Epidermal melanocyte (primary cell): ENCODE measurements at regions not wholly inside any gene's neighbourhood (a gene's known extent, or its start where the extent isn't known, plus 50 kb on each side); places are given as distances from the start of the nearest gene placed in this dataset.

Experiments used
- DNase-seq: peaks from one replicate; pipeline ENCODE4 v3.0.0; 2011; ENCODE audit warnings: low spot score; ENCODE audit not compliant: insufficient read length

DNA sequence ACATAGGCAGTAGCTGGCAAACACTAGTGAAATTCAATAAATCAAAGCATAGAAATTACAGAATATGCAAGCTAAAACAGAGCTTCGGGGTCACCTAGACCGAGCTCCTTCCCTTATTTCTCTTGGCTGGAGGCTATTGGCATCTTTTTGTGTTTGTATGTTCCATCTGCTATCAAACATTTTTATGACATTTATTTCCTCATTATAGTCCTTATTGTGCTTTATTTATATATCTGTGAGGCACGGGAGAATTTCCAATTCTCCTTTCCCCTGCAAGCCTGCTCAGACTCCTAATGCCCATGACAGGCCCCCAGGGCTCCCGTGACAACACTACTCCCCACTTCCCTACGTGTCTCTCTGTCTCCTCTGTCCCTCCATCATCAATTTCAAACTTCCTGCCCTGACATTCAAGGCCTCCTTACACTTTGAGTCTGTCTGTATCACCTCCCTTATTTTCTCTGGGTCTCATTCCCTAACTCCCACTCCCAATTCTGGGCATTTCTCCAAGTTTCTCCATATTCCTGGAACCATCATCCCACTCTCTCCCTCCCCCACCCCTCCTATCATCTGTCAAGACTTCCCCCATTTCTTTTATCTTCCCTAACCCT lies 316.9 kb downstream of the OSR1 start:
- DNase-seq = no peak

GRCh38 chr2:19038071-19039015 lies 320.1 kb downstream of the OSR1 start:
- no peak for DNase-seq

GRCh38 chr2:19036091-19036490 lies 322.3 kb downstream of the OSR1 start:
- no peak for DNase-seq

DNA sequence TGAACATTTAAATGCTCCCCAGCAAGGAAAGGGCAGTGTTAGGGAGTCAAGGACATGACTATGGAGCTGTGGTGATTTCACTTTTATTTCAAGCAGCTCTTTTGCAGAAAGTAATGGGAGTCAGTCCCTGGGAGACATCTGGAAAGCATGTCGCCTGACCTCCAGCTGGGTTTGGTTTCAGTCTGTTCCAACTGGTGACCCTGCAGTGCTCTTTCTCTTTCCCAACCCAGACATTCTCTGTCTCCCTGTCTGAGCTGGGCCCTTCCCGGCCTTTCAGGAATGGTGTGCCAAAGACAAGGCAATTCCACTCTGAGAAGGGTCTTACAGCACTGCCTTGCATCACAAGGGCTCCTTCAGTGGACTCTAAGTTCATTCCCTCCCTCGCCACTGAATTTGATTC lies 323.2 kb downstream of the OSR1 start:
- DNase-seq = peak; percentile 23

- DNase-seq = no peak
These were observed 325.2 kb downstream of the OSR1 start for GRCh38 chr2:19033240-19033639.

DNA sequence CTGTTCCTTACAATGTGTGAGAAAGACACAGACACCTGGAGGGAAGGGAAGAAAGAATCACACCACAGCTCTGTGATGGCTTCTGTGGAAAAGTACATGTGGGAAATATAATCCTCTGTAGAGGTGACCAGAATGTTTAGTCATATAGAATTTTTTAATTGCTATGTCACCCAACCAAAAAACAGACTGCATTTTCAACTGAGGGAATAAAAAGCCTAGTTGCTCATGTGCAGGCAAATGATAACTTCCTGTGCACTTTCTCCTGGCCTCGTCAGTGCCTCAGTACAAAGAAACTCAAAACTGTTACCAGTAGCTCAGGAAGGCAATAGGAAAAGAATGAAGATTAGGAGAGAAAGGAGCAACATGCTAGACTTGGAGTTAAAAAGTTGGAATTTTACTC lies 326.8 kb downstream of the OSR1 start:
- no peak for DNase-seq

- no peak for DNase-seq
These were observed 328.8 kb downstream of the OSR1 start for GRCh38 chr2:19029655-19030054.

DNA sequence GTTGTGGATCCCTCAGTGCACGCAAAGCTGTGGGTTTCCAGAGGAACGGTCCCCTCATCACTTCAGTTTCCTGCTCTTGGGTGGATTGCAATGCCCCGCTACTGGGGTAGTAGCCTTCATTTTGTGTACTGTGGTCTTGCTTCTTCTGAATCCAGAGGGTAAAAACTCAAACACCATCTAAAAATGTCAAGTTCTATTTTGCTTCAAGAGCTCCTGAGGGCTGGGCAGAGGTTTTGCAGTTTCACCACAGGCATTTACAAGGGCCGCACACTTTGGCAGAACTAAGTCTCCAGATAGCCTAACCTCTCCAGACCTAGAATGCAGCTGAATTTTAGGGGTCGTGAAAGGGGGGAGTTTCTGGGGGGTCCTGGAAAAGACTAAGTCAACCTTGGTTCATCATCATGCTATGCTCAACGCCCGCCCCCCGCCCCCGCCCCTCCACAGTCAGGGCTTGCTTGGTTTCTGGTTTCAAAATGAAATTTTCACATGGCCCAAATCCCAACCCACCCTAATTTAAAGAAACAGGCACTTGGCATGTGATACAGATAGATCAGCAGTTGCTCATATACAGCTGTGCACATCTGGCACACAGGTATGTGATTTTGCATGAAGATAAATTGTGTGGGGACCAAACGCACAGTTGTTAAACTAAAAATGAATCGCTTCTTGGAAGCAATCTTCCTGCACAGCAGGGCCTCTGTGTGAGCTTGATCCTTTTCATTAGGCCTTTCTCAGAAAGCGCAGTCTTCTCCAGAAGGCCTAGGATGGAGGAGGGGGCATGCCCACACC lies 329.6 kb downstream of the OSR1 start:
- no peak for DNase-seq

DNA sequence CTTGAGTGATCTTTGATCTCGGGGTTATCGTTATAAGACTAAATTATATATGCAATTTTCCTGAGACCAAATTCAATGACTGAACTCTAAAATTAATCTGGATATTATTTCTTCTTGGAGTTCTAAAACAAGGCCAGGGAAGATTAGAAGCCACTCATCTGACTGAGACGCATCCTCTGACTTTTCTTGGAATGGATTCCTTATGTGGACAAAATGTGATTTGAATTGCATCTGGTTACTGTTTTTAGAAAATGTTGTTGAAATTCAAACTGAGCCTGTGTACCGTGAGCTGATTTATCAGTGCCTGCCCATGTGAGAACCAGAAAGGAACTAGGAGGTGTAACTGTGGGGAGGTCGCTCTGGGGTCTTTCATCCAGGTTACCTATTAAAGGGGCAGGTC lies 330.8 kb downstream of the OSR1 start:
- no peak for DNase-seq

GRCh38 chr2:19026261-19026660 lies 332.2 kb downstream of the OSR1 start:
- no peak for DNase-seq

GRCh38 chr2:19022334-19022733 lies 336.1 kb downstream of the OSR1 start:
- DNase-seq = no peak

DNA sequence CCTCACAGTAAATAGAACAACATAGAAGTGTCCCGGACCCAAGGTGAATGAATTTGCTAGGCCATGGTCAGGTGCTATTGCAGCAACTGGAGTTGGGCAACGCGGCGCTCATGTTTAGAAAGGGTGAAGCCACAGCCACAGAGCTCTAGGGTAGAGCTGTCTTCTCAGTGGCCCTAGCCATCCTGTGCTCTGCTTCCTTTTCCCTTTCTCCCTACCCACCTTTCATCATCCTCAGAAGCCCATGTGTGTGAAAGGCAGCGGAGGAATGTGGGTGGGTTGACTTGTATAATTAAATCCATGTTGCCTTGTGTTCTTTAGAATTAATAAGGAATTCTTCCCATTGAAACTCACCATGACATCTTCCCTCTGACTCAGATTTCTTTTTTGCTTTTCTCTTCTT lies 336.7 kb downstream of the OSR1 start:
- DNase-seq = peak; percentile 17

GRCh38 chr2:19021100-19021476 lies 337.3 kb downstream of the OSR1 start:
- peak; percentile 31 for DNase-seq

GRCh38 chr2:19020144-19021099 lies 338.0 kb downstream of the OSR1 start:
- DNase-seq = no peak

DNA sequence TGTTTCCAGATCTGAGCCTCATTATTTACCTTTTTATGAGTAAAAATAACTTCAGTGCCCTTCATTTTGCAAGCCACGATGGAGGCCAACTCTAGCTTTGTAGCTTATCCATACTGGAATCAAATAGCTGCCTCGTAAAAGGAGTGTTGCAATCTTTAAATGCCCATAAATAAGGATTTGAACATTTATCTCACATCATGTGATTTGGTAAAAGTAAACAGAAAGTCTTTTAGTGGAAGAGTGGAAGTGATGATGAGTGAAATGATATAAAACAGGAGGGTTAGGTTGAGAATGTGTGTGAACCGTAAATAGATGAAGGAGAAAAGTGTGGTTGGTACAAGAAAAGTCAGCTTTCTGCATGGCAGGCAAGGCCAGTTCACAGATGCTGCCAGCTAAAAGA lies 348.9 kb downstream of the OSR1 start:
- DNase-seq = no peak

GRCh38 chr2:19003554-19003953 lies 354.9 kb downstream of the OSR1 start:
- no peak for DNase-seq

DNA sequence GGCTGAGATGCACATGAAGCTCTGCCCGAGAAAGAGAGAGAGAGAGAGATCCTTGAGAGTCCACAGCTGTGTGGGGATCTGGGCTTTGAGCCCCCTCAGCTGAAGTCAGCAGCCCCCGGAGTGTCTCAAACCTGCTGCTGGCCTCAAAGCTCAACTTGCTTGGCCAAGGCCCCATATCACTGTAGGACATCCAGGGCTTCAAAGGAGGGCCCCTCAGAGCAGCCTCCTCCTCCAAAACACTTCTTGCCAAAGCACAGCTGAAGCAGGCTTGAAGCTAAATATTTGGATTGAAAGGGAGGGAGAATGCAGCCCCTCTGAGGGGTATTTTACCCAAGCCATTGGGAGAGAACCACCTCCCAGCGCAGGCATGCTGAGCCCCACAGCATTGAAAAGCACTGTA lies 357.6 kb downstream of the OSR1 start:
- no peak for DNase-seq

DNA sequence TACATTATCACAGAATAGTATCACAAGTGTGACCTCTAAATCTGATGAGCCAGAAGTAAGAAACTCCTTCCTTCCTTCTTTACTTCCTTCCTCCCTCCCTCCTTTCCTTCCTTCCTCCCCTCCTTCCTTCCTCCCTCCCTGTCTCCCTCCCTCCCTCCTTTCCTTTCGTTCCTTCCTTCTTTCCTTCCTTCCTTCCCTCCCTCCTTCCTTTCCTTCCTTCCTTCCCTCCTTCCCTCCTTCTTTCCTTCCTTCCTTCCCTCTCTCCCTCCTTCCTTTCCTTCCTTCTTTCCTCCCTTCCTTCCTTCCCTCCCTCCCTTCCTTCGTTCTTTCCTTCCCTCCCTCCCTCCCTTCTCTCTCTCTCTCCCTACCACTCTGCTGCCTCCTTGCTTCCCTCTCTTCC lies 359.2 kb downstream of the OSR1 start:
- DNase-seq = no peak

DNA sequence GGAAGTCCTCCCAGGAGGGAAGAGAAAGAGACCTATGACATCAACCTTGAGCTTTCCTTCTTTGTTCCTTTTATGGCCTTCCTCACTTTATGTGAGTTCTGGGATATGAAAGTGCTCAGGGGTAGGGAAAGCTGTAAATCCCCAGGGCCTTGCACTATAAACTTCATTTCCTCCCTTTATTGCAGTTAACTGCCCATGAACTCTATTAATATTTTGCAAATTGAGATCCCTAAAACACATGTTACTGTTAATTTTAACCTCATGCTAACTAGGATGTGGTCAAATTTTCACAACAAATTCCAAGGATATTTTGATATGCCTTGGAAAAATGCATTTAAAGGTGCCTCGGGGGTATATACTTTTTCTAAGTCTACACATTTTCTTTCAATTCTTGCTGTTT lies 359.9 kb downstream of the OSR1 start:
- DNase-seq = no peak

DNA sequence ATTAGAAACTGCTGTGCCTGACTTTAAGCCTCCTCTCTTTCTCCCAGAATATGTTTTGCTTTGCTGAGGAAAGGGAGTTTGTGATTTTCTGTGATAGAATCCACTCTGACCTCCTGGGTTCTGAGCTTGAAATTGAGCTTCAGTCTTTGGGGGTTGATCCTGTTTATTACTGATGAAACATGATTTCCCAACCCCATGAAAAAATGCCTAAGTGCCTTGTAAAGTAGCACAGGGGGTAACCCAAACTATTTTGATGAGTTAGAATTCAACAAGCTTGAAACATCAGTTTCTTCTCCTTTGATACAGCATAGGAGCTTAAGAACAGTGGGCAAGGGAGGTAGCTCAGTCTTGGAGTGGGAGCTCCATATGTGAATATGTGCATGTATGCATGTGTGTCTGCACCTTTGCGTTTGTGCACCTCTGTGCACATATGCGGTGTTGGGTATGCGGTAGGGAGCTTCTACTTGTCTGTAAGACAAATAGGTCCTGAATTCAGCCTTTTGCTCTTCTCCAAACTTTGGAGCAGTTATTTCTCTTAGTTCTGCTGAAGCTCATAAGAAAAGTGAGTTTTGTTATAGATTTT lies 364.6 kb downstream of the OSR1 start:
- peak; percentile 23 for DNase-seq
